HCT116 (cell line): ENCODE measurements at regions not wholly inside any gene's neighbourhood (a gene's known extent, or its start where the extent isn't known, plus 50 kb on each side); places are given as distances from the start of the nearest gene placed in this dataset.

Source experiments
- CTCF ChIP-seq, 3 experiments: fragments of 200-600 bp in 1 of 3; sonication (generic) in 1 of 3; IDR thresholded peaks in 2 of 3; conservative IDR thresholded peaks in 1 of 3; 2 replicates each; pipeline ENCODE4 v1.5.1; 2012 to 2017; ENCODE audit warnings: low read depth in 2 of 3, low read length in 2 of 3, antibody characterized with exemption in 1 of 3, borderline replicate concordance in 1 of 3, control low read depth in 1 of 3, mild to moderate bottlenecking in 1 of 3, mixed read lengths in 1 of 3, mixed run types in 1 of 3, moderate library complexity in 1 of 3; ENCODE audit not compliant: insufficient read depth in 1 of 3
- RAD21 ChIP-seq: IDR thresholded peaks from 2 replicates; pipeline ENCODE4 v1.6.1; 2012; ENCODE audit warnings: low read depth, mild to moderate bottlenecking
- REST ChIP-seq: IDR thresholded peaks from 2 replicates; pipeline ENCODE4 v1.6.1; 2012; ENCODE audit warnings: low read depth

GRCh38 chr12:113719911-113720591 is 246.1 kb downstream of the RBM19 start:
- TF ChIP-seq REST (no peak), CTCF (IDR thresholded peaks at IDR 0.05 in 2 of 3, conservative IDR thresholded peaks at IDR 0.05 in 1 of 3; ENCODE audit: borderline replicate concordance in 1 of 3, insufficient read depth in 1 of 3, low read depth in 2 of 3, low read length in 2 of 3) (no peak), RAD21 (no peak)
